Neutrophil (primary cell): ENCODE measurements at regions not wholly inside any gene's neighbourhood (a gene's known extent, or its start where the extent isn't known, plus 50 kb on each side); places are given as distances from the start of the nearest gene placed in this dataset.

Experiments
- H3K27ac ChIP-seq: fragments of 200-600 bp; sonication (generic); 2 replicates; pipeline ENCODE4 v1.5.1; 2016; ENCODE audit warnings: mild to moderate bottlenecking, moderate library complexity
- H3K27me3 ChIP-seq: fragments of 200-600 bp; sonication (generic); 2 replicates; pipeline ENCODE4 v1.6.0; 2016; ENCODE audit warnings: mild to moderate bottlenecking
- H3K36me3 ChIP-seq: fragments of 200-600 bp; sonication (generic); 2 replicates; pipeline ENCODE4 v1.5.1; 2017
- H3K4me1 ChIP-seq, 2 experiments: fragments of 200-600 bp in 1 of 2; sonication (generic) in 1 of 2; 1 replicate in 1 of 2; 2 replicates in 1 of 2; pipeline versions ENCODE4 v1.5.1 to v1.6.1; 2013 to 2016; ENCODE audit warnings: low read depth in 1 of 2, low read length in 1 of 2, mild to moderate bottlenecking in 1 of 2, moderate library complexity in 1 of 2; ENCODE audit not compliant: control insufficient read depth in 1 of 2, insufficient read depth in 1 of 2
- H3K4me3 ChIP-seq, 2 experiments: fragments of 200-600 bp in 1 of 2; sonication (generic) in 1 of 2; 1 replicate in 1 of 2; 2 replicates in 1 of 2; pipeline ENCODE4 v1.5.1; 2013 to 2016; ENCODE audit warnings: low read depth in 1 of 2, low read length in 1 of 2, mild to moderate bottlenecking in 1 of 2, moderate library complexity in 1 of 2
- H3K9me3 ChIP-seq: fragments of 200-600 bp; sonication (generic); 2 replicates; pipeline ENCODE4 v1.5.1; 2016
- TF ChIP-seq, protein P1 (sequence below): fragments of 200-600 bp; sonication (generic); IDR thresholded peaks from 2 replicates; pipeline ENCODE4 v1.5.1; 2016; ENCODE audit warnings: antibody characterized with exemption

DNA sequence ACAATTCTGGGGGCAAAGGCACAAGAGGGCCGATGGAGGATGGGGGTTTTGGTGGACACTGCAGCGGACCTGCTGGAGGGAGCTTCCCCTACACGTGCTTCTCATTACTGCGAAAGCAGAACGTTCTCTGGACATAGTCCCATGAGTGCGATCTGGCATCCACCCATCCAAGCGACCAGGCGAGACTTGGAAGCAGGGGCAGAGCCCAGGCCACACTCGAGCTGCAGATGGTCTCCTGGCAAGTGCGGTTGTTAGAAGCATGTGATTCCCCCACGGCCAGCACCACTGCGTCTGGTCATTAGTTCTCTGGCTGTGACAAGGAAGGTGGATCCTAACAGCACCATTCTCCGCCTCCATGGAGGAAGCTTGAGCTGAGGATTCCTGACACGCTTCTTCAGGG lies 118.4 kb upstream of the TCERG1L start:
- Histone ChIP-seq H3K9me3 (no peaks in the 10 kb centered on the region), H3K27ac (no peak overlapping the region), H3K4me1 (no peaks in the 10 kb centered on the region), H3K36me3 (no peaks in the 10 kb centered on the region), H3K27me3 (no peaks in the 10 kb centered on the region), H3K4me3 (no peak overlapping the region)
- TF ChIP-seq, protein P1, sequence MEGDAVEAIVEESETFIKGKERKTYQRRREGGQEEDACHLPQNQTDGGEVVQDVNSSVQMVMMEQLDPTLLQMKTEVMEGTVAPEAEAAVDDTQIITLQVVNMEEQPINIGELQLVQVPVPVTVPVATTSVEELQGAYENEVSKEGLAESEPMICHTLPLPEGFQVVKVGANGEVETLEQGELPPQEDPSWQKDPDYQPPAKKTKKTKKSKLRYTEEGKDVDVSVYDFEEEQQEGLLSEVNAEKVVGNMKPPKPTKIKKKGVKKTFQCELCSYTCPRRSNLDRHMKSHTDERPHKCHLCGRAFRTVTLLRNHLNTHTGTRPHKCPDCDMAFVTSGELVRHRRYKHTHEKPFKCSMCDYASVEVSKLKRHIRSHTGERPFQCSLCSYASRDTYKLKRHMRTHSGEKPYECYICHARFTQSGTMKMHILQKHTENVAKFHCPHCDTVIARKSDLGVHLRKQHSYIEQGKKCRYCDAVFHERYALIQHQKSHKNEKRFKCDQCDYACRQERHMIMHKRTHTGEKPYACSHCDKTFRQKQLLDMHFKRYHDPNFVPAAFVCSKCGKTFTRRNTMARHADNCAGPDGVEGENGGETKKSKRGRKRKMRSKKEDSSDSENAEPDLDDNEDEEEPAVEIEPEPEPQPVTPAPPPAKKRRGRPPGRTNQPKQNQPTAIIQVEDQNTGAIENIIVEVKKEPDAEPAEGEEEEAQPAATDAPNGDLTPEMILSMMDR, result no peak

GRCh38 chr10:131430716-131431412 lies 119.3 kb upstream of the TCERG1L start:
- H3K4me1 ChIP-seq, result no peaks in the 10 kb centered on the region
- TF ChIP-seq, protein P1, result no peak
- H3K27ac ChIP-seq, result no peak overlapping the region
- H3K4me3 ChIP-seq, result no peak overlapping the region
- no peaks in the 10 kb centered on the region for H3K9me3 ChIP-seq
- H3K27me3 ChIP-seq, result no peaks in the 10 kb centered on the region
- no peaks in the 10 kb centered on the region for H3K36me3 ChIP-seq

GRCh38 chr10:131431533-131431932 lies 120.0 kb upstream of the TCERG1L start:
- TF ChIP-seq, protein P1, result no peak
- Histone ChIP-seq H3K9me3 (no peaks in the 10 kb centered on the region), H3K27me3 (no peaks in the 10 kb centered on the region), H3K4me1 (no peaks in the 10 kb centered on the region), H3K27ac (no peak overlapping the region), H3K36me3 (no peaks in the 10 kb centered on the region), H3K4me3 (no peak overlapping the region)

DNA sequence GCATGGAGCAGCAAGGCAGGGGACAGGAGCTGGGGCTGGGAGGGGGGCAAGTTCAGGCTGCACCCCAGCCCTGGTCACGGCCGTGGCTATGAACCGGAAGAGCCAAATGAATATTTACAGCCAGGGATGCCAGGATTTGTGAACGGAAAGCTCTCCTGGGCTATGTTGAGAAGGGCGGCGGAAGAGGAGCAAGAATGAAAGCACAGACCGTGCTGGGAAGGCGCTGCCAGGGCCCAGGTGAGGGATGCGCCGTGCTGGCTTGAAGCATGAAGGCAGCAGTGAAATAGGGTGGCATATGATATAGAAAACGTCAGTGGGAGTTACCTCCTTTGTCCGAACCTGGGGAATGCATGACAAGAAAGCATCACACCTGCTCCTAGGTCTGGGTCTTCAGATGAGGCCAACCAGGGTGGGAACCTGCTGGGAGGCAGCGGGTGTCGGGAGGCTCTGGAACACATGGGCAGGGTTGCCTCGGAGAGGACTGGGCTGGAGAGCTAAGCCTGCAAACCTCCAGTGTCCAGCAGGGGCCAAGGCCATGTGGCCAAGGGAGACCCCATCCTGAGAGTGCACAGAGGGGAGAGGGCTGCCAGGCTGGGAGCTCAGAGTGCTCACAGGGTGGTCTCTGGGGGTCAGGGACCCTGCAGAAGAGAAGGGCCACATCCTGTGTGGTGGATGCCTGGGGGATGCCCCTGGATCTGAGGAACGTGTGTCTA lies 120.6 kb upstream of the TCERG1L start:
- H3K27ac ChIP-seq, result no peak overlapping the region
- H3K9me3 ChIP-seq, result no peaks in the 10 kb centered on the region
- H3K27me3 ChIP-seq, result no peaks in the 10 kb centered on the region
- no peak overlapping the region for H3K4me3 ChIP-seq
- H3K36me3 ChIP-seq, result no peaks in the 10 kb centered on the region
- H3K4me1 ChIP-seq, result no peaks in the 10 kb centered on the region
- TF ChIP-seq, protein P1, result no peak

DNA sequence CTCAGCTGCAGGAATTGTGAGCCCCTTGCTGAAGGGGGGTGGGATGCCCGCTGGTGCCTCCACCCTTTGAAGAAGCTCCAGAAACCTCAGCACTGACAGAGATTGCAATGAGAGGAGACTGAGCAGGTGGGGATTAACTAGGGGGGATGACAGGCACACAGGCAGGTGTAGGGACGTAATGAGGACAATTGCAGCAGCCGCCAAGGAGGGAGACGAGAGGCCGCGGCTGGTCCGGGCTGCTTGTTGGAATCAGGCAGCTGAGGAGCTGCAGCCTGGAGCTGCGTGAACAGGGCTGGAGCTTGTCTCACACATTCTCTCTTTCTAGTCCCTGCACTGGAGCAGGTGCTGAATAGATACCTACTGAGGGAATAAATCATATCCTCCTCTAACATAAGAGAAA lies 122.0 kb upstream of the TCERG1L start:
- Histone ChIP-seq H3K4me1 (no peaks in the 10 kb centered on the region), H3K27ac (no peak overlapping the region), H3K27me3 (no peaks in the 10 kb centered on the region), H3K4me3 (no peak overlapping the region), H3K9me3 (no peaks in the 10 kb centered on the region), H3K36me3 (no peaks in the 10 kb centered on the region)
- TF ChIP-seq, protein P1, result no peak
